HepG2 (cell line): ENCODE measurements at regions not wholly inside any gene's neighbourhood (a gene's known extent, or its start where the extent isn't known, plus 50 kb on each side); places are given as distances from the start of the nearest gene placed in this dataset.
A peak's percentile ranks its signal among the peaks of the same experiment; 100 is the strongest.

Experiments used
- ATF6 ChIP-seq: sonication (generic); formaldehyde crosslinking; conservative IDR thresholded peaks from 2 replicates; pipeline ENCODE4 v1.4.0; 2020; ENCODE audit warnings: missing genetic modification reagents
- ETV5 ChIP-seq: IDR thresholded peaks from 2 replicates; pipeline ENCODE4 v1.6.1; 2018; ENCODE audit warnings: missing biosample characterization, missing genetic modification reagents, inconsistent platforms, borderline replicate concordance
- GABPA ChIP-seq, 2 experiments: IDR thresholded peaks; 2 replicates each; pipeline ENCODE4 v1.6.1; 2011 to 2016; ENCODE audit warnings: low read depth in 2 of 2, low read length in 1 of 2, missing biosample characterization in 1 of 2, missing genetic modification characterization in 1 of 2
- GATAD1 ChIP-seq: IDR thresholded peaks from 2 replicates; pipeline ENCODE4 v1.6.1; 2016; ENCODE audit warnings: missing genetic modification reagents, missing compliant biosample characterization
- HNF4G ChIP-seq, 2 experiments: sonication (generic) in 1 of 2; formaldehyde crosslinking in 1 of 2; IDR thresholded peaks; 2 replicates each; pipeline versions ENCODE4 v1.4.0 to v1.6.1; 2011 to 2020; ENCODE audit warnings: borderline replicate concordance in 2 of 2, low read depth in 2 of 2, mild to moderate bottlenecking in 2 of 2, low read length in 1 of 2, missing genetic modification reagents in 1 of 2, moderate library complexity in 1 of 2
- KLF9 ChIP-seq: IDR thresholded peaks from 2 replicates; pipeline ENCODE4 v1.6.1; 2016; ENCODE audit warnings: low read depth
- MAX ChIP-seq: IDR thresholded peaks from 2 replicates; pipeline ENCODE4 v1.6.1; 2012; ENCODE audit warnings: inconsistent platforms
- NFKBIZ ChIP-seq: IDR thresholded peaks from 2 replicates; pipeline ENCODE4 v1.6.1; 2018; ENCODE audit warnings: missing genetic modification reagents, missing compliant biosample characterization
- RNF2 ChIP-seq: fragments of 450-650 bp; conservative IDR thresholded peaks from 2 replicates; pipeline ENCODE4 v1.6.1; 2016; ENCODE audit warnings: low read depth
- SMAD1 ChIP-seq: sonication (generic); formaldehyde crosslinking; IDR thresholded peaks from 2 replicates; pipeline ENCODE4 v1.4.0; 2020; ENCODE audit warnings: missing genetic modification reagents, low read depth, mild to moderate bottlenecking, borderline replicate concordance
- THAP11 ChIP-seq: IDR thresholded peaks from 2 replicates; pipeline ENCODE4 v1.6.1; 2016; ENCODE audit warnings: missing biosample characterization, missing genetic modification reagents
- TP53 ChIP-seq: sonication (generic); formaldehyde crosslinking; conservative IDR thresholded peaks from 2 replicates; pipeline ENCODE4 v1.4.0; 2020; ENCODE audit warnings: missing genetic modification reagents
- ZNF124 ChIP-seq: sonication (generic); formaldehyde crosslinking; IDR thresholded peaks from 2 replicates; pipeline ENCODE4 v1.4.0; 2020; ENCODE audit warnings: missing genetic modification reagents
- ZNF329 ChIP-seq: sonication (generic); formaldehyde crosslinking; IDR thresholded peaks from 2 replicates; pipeline ENCODE4 v1.9.0; 2021; ENCODE audit warnings: low read depth, mild to moderate bottlenecking, missing genetic modification reagents
- ZNF354B ChIP-seq: sonication (generic); formaldehyde crosslinking; IDR thresholded peaks from 2 replicates; pipeline ENCODE4 v1.8.0; 2022; ENCODE audit warnings: mild to moderate bottlenecking, missing genetic modification reagents
- ZNF619 ChIP-seq: sonication (generic); formaldehyde crosslinking; IDR thresholded peaks from 2 replicates; pipeline ENCODE4 v1.4.0; 2020; ENCODE audit warnings: mild to moderate bottlenecking, missing genetic modification reagents
- ZNF644 ChIP-seq: IDR thresholded peaks from 2 replicates; pipeline ENCODE4 v1.6.1; 2016; ENCODE audit warnings: low read depth
- ZNF792 ChIP-seq: IDR thresholded peaks from 2 replicates; pipeline ENCODE4 v1.6.1; 2016
- ZNF83 ChIP-seq: sonication (generic); formaldehyde crosslinking; IDR thresholded peaks from 2 replicates; pipeline ENCODE4 v1.4.0; 2020; ENCODE audit warnings: missing genetic modification reagents, mild to moderate bottlenecking, borderline replicate concordance
- ZSCAN25 ChIP-seq: sonication (generic); formaldehyde crosslinking; IDR thresholded peaks from 2 replicates; pipeline ENCODE4 v1.8.0; 2022; ENCODE audit warnings: mild to moderate bottlenecking, missing genetic modification reagents
- TF ChIP-seq, protein P1 (sequence below), 2 experiments: sonication (generic) in 1 of 2; formaldehyde crosslinking in 1 of 2; IDR thresholded peaks; 2 replicates each; pipeline versions ENCODE4 v1.4.0 to v1.6.1; 2016 to 2020; ENCODE audit warnings: borderline replicate concordance in 1 of 2, low read depth in 1 of 2, mild to moderate bottlenecking in 1 of 2, missing genetic modification reagents in 1 of 2
- TF ChIP-seq, protein P2 (sequence below): conservative IDR thresholded peaks from 2 replicates; pipeline ENCODE4 v1.6.1; 2018; ENCODE audit warnings: missing genetic modification reagents
- TF ChIP-seq, protein P3 (sequence below): IDR thresholded peaks from 2 replicates; pipeline ENCODE4 v1.6.1; 2016; ENCODE audit warnings: low read depth, borderline replicate concordance

DNA sequence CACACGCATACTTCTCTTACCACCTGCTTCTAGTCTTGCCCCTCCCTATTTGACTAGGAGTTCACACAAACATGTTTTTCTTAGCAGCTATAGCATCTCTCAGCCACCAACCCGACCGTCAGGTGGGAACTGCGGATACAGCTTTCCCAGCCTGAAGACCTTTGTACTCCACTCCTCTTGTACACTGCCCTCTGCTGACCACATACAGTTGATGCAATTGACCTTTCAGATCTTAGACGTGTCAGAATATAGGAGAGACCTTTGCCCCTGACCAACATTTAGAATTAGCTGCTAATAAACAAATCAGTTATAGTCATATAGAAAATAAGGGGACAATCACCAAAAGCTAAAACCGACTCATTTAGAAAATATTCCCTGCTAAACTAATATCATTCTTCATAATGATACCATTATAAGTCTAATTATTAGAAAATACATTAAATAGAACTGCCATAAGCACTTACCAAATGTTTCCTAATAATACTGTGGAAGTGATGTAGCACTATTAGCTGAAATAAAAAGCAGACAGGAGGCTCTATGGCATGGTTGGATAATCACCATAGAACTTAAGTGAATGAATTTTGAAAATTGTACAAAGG, 208.4 kb downstream of the RAD51AP2 start (continued):
- TF ChIP-seq GATAD1 (CRISPR knock-in tag) (no peak), TP53 (CRISPR knock-in tag) (no peak), NFKBIZ (CRISPR knock-in tag) (no peak), KLF9 (CRISPR knock-in tag) (no peak), ZNF792 (CRISPR knock-in tag) (no peak), GABPA (IDR thresholded peaks at IDR 0.05; ENCODE audit: low read depth, low read length) (no peak), GABPA (CRISPR knock-in tag; IDR thresholded peaks at IDR 0.05; ENCODE audit: low read depth) (0 out of 2 replicates have a peak, but pooled peaks have one; percentile 29), ZSCAN25 (no peak), ZNF354B (CRISPR knock-in tag) (no peak), ZNF644 (CRISPR knock-in tag) (peak; percentile 42; the same call in 1 of the 2 replicates), MAX (no peak), THAP11 (CRISPR knock-in tag) (no peak), ETV5 (CRISPR knock-in tag) (peak; percentile 26; the same call in 1 of the 2 replicates), ATF6 (no peak), HNF4G (IDR thresholded peaks at IDR 0.05; ENCODE audit: borderline replicate concordance, low read depth, low read length) (peak; percentile 99), HNF4G (CRISPR knock-in tag; IDR thresholded peaks at IDR 0.05; ENCODE audit: borderline replicate concordance, low read depth) (peak; percentile 89), RNF2 (no peak), ZNF329 (CRISPR knock-in tag) (no peak), SMAD1 (CRISPR knock-in tag) (no peak), ZNF619 (CRISPR knock-in tag) (no peak), ZNF83 (no peak), ZNF124 (0 out of 2 replicates have a peak, but pooled peaks have one; percentile 31)
- TF ChIP-seq, protein P1, sequence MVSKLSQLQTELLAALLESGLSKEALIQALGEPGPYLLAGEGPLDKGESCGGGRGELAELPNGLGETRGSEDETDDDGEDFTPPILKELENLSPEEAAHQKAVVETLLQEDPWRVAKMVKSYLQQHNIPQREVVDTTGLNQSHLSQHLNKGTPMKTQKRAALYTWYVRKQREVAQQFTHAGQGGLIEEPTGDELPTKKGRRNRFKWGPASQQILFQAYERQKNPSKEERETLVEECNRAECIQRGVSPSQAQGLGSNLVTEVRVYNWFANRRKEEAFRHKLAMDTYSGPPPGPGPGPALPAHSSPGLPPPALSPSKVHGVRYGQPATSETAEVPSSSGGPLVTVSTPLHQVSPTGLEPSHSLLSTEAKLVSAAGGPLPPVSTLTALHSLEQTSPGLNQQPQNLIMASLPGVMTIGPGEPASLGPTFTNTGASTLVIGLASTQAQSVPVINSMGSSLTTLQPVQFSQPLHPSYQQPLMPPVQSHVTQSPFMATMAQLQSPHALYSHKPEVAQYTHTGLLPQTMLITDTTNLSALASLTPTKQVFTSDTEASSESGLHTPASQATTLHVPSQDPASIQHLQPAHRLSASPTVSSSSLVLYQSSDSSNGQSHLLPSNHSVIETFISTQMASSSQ (IDR thresholded peaks at IDR 0.05; ENCODE audit: low read depth): no peak
- TF ChIP-seq, protein P1 (CRISPR knock-in tag; IDR thresholded peaks at IDR 0.05; ENCODE audit: borderline replicate concordance): no peak
- TF ChIP-seq, protein P2, sequence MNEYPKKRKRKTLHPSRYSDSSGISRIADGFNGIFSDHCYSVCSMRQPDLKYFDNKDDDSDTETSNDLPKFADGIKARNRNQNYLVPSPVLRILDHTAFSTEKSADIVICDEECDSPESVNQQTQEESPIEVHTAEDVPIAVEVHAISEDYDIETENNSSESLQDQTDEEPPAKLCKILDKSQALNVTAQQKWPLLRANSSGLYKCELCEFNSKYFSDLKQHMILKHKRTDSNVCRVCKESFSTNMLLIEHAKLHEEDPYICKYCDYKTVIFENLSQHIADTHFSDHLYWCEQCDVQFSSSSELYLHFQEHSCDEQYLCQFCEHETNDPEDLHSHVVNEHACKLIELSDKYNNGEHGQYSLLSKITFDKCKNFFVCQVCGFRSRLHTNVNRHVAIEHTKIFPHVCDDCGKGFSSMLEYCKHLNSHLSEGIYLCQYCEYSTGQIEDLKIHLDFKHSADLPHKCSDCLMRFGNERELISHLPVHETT: no peak
- TF ChIP-seq, protein P3, sequence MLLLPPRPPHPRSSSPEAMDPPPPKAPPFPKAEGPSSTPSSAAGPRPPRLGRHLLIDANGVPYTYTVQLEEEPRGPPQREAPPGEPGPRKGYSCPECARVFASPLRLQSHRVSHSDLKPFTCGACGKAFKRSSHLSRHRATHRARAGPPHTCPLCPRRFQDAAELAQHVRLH (CRISPR knock-in tag): no peak
